GM19043 (cell line): ENCODE measurements at regions not wholly inside any gene's neighbourhood (a gene's known extent, or its start where the extent isn't known, plus 50 kb on each side); places are given as distances from the start of the nearest gene placed in this dataset.

Experiments used
- ATAC-seq: cut with Tn5 transposase; IDR thresholded peaks from one replicate; pipeline ENCODE4 v1.9.1; 2021; ENCODE audit warnings: low read depth; ENCODE audit not compliant: unreplicated experiment

DNA sequence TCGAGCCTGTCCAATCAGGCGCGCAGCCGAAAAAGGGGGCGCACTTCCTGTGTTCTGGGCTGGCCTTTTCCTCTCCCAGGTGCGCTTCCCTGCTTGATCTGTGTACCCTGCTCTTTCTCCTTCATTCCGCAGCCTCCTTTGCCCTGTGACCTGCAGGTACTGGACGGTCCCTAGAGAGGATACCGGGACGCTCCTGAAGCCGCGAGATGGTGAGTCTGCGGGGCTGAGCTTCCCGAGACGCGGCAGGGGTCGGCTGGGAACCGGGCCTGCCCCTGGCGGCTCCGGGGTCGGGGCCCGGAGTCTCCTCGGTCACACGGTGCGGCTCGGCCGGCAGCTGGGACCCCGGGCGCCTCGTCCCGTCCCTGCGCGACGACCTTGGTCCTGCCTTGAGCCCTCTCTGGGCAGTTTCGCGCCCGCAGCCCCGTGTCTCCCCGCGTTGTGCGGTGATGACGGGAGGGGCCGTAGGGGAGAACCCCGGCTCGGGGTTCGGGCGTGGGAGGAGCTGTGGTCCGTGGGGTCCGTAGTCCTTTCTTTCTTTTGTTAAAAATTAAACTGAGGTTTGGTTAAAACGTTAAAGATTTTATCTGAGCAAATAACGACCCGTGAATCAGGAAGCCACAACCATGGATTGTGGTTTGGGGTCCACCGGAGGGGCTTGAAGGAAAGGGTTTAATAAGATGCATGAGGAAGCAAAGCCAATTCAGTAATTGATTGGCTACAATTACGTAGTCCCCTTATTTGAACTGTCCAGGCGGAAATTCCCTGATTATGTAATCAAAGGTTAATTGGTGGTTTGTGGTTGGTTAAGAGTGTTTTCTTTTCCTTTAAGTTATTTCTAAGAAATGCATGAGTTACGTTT lies 172.8 kb upstream of the ZNF267 start:
- ATAC-seq, result peak; percentile 51

DNA sequence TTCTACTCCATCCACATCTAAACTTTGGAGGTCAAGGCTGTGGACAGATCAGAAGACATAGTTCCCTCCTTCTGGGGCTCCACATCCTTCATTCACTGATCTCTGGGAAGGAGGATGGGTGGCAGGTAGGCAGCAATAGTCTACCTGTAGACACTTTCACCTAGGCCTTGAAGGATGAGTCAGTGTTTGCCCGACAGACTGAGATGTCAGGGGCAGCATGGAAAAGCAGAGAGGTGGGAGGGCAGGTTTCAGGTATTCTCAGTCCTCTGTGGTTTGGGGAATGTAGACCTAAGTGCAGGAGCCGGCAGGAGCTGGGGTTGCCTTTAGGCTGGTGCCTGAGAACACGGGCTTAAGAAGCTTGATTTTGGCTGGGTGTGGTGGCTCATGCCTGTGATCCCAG lies 171.9 kb upstream of the ZNF267 start:
- no peak for ATAC-seq

DNA sequence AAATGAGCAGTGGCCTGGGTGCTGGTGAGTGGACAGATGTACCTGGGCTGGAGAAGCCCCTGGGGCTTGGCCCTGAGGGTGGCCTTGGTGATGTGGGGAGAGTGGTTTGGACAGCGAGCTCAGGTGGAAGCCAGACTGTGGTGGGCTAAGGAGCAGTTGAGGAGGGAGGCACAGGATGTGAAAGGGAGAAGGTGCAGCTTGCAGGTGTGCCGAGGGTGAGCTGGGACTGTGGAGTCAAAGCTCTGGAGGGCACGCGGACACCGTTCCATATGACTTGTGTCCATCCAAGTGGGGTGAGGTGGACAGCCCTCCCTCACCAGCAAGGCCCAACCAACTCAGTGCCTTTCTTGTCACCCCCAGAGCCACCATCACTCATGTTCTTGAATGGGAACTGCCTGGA lies 170.8 kb upstream of the ZNF267 start:
- no peak for ATAC-seq

DNA sequence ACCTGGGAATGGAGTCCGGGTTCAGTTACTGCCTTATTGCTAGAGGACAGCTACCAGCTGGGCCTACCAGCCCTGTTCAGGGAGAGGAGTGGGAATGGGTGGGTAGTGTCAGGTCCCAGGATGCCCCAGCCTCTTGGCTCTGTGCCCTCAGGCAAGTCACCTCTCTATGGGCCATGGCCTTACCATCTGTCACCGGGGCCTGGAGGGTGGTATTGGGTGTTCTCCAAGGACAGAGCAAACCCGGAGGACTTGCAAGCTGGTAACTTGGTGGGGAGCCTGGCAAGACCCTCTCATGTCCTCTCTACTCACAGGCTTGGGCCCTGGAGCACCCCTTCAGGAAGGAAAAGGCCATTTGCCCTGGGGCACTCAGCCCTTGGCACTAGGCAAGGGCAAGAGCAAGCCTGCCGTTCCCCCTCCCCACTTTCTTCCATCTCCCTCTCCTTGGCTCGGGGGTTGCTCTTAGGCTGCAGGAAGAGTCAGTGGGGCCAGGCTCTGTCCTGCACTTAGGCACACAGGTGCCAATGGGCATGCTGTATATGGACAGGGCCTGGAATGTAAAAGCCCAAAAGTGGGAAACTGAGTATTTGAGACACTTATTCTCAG lies 170.0 kb upstream of the ZNF267 start:
- ATAC-seq, result no peak

DNA sequence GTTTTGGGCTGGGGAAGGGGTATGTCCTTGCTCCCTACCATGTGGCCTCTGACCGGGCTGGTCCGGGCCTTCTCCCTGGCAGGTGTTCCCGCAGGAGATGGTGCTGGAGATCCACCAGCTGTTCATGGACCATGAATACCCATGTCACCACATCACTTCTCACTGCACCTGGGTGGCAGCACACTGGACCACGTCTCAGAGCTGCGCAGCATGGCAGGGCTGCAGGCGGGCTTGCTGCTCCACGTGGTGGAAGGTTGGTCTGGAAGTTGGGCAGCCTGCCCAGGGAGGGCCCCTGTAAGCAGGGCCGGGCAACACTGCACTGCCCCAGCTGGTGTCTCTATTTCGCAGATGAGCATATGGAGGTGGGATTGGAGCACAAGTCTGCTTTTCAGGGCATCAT lies 169.5 kb upstream of the ZNF267 start:
- no peak for ATAC-seq

DNA sequence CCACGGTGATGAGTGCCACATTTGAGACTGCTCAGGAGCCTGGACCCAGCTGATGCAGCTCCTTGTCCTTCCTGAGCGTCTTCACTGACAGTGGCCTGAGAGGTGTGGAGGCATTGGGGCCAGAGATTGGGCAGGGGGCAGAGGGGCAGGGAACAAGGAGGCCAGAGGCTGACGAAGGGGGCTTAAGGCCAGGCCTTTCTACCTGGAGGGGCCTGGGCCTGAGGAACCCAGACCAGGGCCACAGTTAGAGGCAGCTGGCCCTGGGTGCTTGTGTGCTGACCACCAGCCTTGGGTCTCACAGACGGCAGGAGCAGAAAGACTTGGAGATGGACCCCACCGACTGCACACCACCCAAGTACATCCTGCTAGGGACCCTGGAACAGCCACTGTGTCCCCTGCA lies 168.2 kb upstream of the ZNF267 start:
- ATAC-seq, result no peak

DNA sequence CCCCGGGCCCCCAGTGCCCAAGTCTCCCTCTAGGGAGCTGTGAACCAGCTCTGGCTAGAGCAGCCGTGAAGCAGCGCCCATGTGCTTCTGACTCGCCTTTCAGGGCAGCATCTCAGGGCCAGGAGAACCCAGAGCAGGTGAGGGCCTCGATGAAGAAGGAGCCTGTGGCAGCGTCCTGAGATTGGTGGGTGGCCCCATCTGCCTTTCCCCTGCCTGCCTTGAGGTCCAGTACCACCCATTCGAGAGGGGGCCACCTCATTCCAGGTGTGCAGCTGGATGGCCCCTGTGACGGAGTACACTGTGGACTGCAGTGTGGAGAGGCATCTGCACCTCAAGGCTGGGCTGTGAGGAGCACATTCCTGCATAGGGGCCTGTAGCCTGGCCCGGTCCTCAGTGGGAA lies 167.3 kb upstream of the ZNF267 start:
- no peak for ATAC-seq

DNA sequence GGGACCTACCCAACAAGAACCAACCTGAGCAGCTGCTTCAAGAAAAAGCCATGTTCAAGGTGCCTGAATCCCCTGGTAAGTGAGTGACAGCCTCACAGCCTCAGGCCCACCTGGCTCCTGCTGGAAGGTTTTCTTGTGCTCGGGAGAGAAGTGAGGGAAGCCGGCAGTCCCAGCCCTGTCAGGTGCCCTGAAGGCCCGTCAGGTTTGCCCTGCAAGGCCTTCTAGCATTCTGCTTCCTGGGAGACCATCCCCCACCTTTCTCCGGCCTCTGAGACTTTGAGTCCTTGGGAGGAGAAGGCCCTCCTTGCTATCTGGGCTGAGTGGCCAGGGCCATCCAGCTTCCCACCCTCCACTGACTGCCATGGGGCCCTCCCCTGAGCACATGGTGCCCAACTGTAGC lies 166.7 kb upstream of the ZNF267 start:
- no peak for ATAC-seq

DNA sequence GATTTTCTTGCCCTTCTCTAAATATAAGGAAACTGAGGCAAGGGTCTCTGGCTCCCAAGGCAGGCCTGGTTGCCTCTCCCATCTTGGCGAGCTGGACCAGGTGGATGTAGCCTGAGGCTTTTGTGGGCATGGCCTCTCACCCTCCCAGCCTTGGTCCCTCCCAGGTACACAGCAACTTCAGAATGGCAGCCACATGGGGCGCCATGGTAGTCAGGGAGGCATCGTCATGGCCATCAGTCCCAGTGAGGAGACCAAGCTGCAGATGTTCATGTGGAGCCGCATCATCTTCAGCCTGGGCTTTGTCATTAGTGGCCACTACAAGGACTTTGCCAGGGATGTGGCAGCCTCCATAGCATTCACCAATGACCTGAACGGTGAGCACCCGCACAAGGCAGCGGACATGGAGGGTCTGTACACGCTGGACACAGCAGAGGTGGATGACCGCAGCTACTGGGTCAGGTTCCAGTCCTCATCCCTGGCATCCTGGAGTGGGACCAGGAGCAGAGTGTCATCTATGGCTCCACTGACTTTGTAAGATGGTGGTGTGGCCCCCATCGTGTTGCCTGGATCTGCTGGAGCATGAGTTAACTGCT lies 165.8 kb upstream of the ZNF267 start:
- no peak for ATAC-seq

DNA sequence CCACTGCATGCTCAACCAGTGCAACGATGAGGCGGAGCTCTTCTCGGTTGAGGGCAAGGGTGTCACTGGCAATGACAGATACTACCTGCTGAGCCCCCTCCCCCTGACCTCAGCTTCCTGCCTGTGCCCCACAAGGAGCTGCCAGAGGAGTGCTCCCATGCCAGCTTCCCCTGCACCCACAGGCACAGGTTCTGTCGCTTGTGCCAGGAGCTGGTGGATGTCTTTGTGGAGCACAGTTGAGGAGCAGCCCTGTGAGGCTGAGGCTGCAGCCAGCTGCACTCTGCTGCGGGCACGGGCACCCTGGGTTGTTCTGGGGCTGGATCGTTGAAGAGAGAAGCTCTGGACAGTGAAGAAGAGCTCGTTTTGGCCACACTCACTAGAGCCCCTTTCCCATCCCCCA lies 165.3 kb upstream of the ZNF267 start:
- no peak for ATAC-seq

DNA sequence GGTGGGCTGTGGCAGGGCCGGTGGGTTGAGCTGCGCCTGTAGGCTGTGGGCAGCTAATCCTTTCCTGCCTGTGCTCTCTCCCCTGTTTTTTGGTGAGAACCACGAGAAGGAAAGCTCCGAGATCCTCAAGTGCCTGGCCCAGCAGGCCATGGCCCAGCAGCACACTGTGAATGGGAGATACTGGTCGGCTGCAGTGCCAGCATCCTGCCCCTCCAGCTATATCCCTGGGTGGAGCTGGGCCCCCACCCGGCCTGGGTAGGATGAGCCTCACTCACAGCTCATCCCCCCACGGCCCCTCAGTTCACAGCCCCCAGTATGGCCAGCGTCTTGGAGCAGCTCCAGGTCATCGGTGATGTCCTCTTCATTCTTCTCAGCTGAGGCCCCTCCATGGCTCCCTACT lies 164.4 kb upstream of the ZNF267 start:
- no peak for ATAC-seq

DNA sequence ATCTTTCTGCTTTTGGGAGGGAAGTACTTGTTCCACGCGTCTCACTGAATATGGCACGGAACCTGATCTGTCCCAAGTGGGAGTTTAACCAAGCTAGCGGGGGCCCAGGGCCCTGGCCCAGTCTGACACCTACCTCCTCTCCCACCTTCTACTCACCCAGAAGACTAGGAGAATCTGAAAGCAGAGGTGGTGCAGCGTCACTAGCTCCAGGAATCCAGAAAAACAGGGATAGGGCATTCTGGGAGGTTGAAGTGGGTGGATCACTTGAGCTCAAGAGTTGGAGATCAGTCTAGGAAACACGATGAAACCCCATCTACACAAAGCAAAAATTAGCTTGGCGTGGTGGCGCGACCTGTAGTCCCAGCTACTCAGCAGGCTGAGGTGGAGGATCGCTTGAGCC lies 163.5 kb upstream of the ZNF267 start:
- ATAC-seq, result no peak

DNA sequence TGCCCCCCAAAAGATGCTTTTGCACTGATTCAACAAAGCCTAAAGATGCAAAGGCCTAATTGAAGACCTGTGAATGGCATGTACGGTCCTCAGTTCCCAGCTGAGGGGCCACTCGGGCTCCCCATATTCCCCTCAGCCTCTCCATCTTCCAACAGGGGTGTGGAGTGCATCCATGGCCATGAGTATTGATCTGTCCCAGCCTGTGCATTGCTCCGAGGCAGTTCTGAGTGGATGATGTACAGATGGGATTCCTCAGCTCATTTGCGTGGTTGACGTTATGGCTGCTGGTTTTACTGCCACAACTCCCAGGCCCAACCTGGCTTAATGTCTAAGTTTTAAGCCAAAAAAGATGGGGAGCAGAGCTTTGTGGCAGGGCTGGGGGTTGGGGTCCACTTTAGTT lies 162.7 kb upstream of the ZNF267 start:
- ATAC-seq, result no peak

DNA sequence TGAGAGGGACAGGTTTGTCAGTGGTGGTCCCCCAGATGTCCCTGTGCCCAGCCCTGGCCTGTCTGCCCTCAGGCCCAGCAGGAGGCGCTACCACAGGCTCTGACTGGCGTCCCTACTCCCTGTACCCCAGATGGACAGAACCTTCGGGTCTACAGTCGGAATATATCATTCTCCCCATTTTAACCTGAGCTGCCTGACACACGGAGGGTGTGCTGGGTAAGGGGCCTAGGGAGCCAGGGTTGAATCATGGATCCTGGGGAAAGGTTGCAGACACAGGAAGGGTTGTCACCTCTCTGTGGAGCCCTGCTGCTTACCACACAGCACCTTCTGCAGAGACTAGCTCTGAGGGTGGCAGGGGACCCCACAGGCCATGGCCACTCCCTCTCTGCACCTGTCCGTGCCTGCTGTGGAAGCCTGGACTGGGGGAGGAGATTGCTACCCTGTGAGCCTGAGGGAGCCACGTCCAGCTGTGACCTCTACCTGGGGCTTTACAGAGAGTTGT lies 162.2 kb upstream of the ZNF267 start:
- no peak for ATAC-seq

DNA sequence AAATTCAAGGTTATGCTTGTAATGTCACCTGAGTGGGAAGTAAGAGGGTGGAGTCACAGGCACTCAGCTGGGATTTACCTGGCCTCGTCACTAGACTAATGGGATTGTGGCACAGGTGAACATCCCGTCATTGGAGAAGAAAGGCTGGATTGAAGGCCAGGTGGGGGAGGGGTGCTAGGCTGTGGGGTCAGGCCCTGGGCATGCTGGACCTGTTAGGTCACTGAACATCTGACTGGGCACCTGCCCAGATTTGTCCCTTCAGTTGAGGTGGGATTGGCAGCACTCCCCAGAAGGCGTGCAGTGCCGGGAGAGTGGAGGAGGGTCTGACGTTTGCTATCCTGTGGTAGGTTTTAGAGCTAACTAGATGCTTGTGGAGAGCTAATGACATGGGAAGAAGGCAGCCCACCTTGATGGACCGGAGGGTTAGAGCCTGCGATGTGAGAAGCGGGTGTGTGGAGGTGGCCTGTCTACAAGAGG lies 161.5 kb upstream of the ZNF267 start:
- no peak for ATAC-seq

DNA sequence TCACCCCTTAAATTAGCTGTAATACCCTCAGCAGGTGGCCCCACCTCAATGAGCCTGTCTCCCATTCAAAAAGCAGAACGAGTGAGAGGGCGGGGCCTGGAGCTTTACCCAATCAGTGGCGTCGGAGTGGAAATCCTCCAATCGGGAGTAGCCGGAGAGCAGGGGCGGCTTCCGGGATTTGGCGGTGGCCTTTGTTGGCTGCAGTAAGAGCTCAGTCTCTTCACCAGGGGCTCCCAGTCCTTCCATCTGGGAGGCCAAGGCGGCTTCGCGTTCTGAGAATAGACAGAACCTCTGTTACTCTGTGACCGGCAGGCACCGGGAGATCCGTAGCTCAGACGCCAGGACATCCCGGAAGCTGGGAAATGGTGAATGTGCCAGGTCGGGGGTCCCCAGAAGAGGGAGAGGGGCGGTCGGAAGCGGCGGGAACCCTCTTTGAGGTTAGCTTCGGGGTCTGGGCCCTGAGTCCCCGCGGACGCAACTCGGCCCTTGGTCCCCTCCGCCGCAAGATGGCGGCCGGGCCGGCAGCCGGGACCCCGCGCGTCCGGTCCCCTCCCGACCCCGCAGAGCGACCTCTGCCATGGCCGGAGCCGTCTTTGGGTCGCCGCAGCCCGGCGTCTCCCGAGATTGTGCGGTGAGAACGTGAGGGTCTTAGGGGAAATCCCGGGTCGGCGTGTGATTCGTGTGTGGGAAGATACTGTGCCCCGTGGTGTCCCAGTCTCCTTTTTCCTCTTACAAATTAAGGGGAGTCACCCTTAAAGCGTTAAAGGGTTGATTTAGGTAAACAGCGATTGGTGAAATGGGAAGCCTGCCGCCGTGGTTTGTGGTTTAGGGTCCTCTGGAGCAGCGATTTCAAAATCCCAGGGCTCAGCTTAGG lies 160.3 kb upstream of the ZNF267 start:
- ATAC-seq, result peak; percentile 95

DNA sequence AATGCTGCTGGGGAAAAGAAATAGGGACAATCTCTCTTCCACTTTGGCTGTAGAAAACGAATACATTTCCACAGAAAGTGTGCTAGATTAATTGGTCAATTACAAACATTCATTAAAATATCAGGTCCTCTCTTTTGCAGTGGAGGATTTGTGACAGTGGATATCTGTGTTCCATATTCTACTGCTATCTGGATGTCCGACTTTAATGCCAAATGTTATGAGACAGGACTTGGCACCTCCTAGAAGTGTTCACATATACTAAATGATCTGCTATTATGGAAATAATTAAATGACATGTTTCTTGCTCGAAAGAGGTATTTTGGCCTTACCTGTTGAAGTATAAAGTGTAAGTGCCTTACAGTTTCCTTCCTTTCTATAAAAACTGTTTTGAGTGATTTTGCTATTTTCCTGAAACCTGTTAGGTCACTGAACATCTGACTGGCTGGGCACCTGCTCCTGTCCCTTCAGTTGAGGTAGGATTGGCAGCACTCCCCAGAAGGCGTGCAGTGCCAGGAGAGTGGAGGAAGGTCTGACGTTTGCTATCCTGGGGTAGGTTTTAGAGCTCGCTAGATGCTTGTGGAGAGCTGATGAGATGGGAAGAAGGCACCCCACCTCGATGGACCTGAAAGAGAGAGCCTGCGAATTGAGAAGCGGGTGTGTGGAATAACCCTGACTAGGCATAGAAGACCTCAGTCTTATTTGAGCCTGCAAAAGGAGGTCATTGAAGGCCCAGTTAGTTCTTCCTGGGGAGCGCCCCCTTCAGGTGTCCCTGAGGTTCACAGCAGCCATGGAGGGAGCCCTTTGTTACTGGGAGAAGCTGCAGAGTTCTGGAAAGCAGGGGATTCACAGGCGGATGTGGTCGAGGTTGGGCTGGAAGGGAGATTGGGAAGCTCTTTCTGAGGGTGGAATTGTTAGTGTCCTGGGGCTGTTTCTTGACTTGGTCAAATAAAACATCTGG lies 159.4 kb upstream of the ZNF267 start:
- ATAC-seq, result no peak

DNA sequence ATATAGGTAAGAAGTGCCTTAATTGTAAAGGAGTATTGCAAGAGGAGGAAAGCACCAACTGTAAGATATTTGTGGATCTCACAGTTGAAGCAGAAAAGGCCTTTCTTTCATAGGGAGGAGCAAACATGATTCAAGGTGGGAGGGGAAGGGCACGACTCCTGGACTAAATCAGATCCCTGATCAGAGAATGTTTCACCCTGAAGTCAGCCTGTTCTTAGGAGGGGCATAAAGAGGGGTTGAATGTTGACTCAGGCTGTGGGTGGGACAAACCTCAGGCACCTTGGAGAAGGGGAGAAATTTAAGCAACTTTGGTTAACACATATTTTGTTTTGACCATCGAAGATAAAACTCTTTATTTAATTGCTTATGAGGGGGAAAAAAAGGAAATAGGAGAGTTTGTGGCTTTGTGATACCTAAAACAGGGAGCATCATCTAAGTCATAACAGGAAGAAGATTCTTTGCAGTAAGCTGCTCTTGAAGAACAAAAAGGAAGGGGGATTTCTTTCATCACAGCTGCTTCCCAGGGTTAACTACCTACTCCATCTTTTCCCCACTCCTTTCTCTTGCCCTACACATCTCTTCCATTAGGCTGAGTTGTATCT lies 158.6 kb upstream of the ZNF267 start:
- ATAC-seq, result no peak

DNA sequence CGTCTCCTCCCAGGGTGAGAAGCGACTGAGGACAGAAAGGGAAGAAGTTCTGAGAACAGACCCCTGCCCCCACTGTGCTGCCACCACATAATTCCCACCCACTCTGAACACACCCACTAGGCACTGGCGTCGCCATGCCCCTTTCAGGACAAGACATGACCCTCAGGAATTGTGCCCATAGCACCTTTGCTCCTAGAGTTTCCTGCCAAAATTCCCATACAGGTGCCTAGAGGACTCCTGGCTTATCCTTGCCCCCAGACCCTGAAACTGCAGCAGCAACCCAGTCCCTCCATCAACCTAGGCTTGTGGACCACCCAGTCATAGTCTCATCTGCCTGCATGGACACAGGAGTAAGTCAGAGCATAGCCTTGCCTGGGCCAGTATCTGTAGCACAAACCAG lies 157.7 kb upstream of the ZNF267 start:
- no peak for ATAC-seq
